ENCODE measurements at regions not wholly inside any gene's neighbourhood (a gene's known extent, or its start where the extent isn't known, plus 50 kb on each side); places are given as distances from the start of the nearest gene placed in this dataset.

- no peak for DNase-seq (ENCODE audit: low read depth, low spot score)
- ChIA-PET POLR2A (interaction anchor here (0.6 kb wide), 1 partner anchor 240 kb away, joined by 6 read pairs; no protein-coding TSS in a partner anchor), CTCF (no interaction called here)
- intact Hi-C loops (cut with micrococcal nuclease; ENCODE audit: unreplicated experiment) = no loop called here
- BruUV-seq (replicated peaks) = no TSS peak
- Histone ChIP-seq H3K4me3 (ENCODE audit: low read depth in 2 of 2, low read length in 2 of 2) (no peak overlapping the region), H3K27me3 (ENCODE audit: control insufficient read depth, insufficient read depth, low read length) (no peaks in the 10 kb centered on the region), H3K36me3 (ENCODE audit: control insufficient read depth, insufficient read depth, low read length) (no peaks in the 10 kb centered on the region), H3K27ac (ENCODE audit: low read length) (no peak overlapping the region), H3K9me3 (ENCODE audit: control insufficient read depth, insufficient read depth, low read depth, low read length) (no peaks in the 10 kb centered on the region), H3K4me1 (ENCODE audit: control insufficient read depth, insufficient read depth, low read length) (no peaks in the 10 kb centered on the region)
- TF ChIP-seq TCF7L2 (IDR thresholded peaks at IDR 0.05; ENCODE audit: low read depth, low read length) = no peak
- ATAC-seq = no peak
- in situ Hi-C loops (cut with HindIII; ENCODE audit: low pct_unique_long_range_greater_than_20kb, low sequenced_read_pairs) = no loop called here
Observed at GRCh38 chr5:156134216-156134615, 192.7 kb upstream of the SGCD start.

DNA sequence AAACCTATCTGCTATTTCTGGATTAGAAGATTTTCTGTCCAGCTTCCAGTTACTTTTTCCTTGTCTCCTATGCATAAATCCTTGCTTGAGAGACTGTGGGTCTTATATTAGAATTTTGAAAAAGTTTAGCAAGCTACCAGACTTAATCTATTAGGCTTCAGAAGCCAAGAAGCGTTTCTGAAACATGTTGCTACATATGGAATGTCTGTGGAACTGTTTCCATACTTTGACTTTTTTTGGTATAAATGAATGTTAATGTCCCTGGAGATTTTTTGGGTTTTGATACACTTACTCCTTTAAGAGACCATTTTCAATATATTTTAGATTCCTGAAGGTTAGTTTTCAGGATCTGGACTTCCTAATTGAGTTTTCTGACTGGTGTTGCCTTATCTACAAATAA is 191.4 kb upstream of the SGCD start:
- no peak for ATAC-seq
- Histone ChIP-seq H3K27ac (ENCODE audit: low read length) (no peak overlapping the region), H3K9me3 (ENCODE audit: control insufficient read depth, insufficient read depth, low read depth, low read length) (no peaks in the 10 kb centered on the region), H3K27me3 (ENCODE audit: control insufficient read depth, insufficient read depth, low read length) (no peaks in the 10 kb centered on the region), H3K4me3 (ENCODE audit: low read depth in 2 of 2, low read length in 2 of 2) (no peak overlapping the region), H3K36me3 (ENCODE audit: control insufficient read depth, insufficient read depth, low read length) (no peaks in the 10 kb centered on the region), H3K4me1 (ENCODE audit: control insufficient read depth, insufficient read depth, low read length) (no peaks in the 10 kb centered on the region)
- BruUV-seq (replicated peaks) = no TSS peak
- ChIA-PET CTCF (no interaction called here), POLR2A (no interaction called here)
- no peak for DNase-seq (ENCODE audit: low read depth, low spot score)
- intact Hi-C loops (cut with micrococcal nuclease; ENCODE audit: unreplicated experiment) (no loop called here), in situ Hi-C loops (cut with HindIII; ENCODE audit: low pct_unique_long_range_greater_than_20kb, low sequenced_read_pairs) (no loop called here)
- TF ChIP-seq SIN3A (IDR thresholded peaks at IDR 0.05; ENCODE audit: borderline replicate concordance, insufficient read depth, low read depth, low read length) (no peak), CTCF (IDR thresholded peaks at IDR 0.05) (no peak), POLR2AphosphoS5 (IDR thresholded peaks at IDR 0.05; ENCODE audit: low read depth, low read length) (no peak), TCF7L2 (IDR thresholded peaks at IDR 0.05; ENCODE audit: low read depth, low read length) (no peak)
- TF ChIP-seq, protein P1, sequence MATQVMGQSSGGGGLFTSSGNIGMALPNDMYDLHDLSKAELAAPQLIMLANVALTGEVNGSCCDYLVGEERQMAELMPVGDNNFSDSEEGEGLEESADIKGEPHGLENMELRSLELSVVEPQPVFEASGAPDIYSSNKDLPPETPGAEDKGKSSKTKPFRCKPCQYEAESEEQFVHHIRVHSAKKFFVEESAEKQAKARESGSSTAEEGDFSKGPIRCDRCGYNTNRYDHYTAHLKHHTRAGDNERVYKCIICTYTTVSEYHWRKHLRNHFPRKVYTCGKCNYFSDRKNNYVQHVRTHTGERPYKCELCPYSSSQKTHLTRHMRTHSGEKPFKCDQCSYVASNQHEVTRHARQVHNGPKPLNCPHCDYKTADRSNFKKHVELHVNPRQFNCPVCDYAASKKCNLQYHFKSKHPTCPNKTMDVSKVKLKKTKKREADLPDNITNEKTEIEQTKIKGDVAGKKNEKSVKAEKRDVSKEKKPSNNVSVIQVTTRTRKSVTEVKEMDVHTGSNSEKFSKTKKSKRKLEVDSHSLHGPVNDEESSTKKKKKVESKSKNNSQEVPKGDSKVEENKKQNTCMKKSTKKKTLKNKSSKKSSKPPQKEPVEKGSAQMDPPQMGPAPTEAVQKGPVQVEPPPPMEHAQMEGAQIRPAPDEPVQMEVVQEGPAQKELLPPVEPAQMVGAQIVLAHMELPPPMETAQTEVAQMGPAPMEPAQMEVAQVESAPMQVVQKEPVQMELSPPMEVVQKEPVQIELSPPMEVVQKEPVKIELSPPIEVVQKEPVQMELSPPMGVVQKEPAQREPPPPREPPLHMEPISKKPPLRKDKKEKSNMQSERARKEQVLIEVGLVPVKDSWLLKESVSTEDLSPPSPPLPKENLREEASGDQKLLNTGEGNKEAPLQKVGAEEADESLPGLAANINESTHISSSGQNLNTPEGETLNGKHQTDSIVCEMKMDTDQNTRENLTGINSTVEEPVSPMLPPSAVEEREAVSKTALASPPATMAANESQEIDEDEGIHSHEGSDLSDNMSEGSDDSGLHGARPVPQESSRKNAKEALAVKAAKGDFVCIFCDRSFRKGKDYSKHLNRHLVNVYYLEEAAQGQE (IDR thresholded peaks at IDR 0.05; ENCODE audit: insufficient read depth in 1 of 2, low read depth in 2 of 2, low read length in 1 of 2) = no peak

DNA sequence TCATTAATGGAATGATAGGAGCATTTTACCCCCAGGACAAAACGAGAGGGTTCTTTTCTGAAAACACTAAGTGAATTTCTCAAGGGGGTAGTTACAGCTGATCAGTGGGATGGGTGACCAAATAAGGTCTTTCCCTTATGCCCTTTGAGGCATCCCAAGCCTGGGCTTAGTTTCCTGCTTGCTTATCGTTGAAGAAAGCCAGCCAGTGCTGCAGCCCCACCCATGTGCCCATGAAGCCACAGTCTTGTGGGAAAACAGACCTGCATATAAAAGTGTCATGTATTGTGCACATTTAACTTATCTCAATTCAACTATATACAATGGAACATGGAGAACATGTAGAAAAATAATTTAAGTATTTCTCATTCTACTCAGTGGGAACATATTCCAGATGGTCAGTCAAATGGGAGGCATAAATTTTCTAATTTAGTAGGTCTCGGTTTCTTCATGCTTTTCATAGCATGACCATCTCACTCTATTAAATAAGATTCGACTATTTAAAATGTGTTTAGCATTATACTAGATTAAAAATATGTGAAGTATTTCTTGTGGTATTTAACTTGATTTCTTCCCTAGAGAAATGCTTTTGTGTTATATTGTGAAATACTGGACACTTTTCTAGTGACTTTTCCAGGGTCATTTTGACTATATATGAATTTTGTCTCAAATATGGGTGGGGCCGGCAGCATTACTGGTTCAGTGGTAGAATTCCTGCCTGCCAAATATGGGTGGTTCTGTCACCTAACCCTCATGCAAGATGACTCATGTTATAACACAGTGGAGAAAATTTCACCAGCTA is 189.7 kb upstream of the SGCD start:
- H3K4me3 ChIP-seq (ENCODE audit: low read depth in 2 of 2, low read length in 2 of 2) = no peak overlapping the region

More for the DNA sequence above, 189.7 kb upstream of the SGCD start:
- CTCF ChIA-PET = no interaction called here
- no peak for DNase-seq (ENCODE audit: low read depth, low spot score)
- intact Hi-C loops (cut with micrococcal nuclease; ENCODE audit: unreplicated experiment) = no loop called here
- TF ChIP-seq POLR2AphosphoS5 (IDR thresholded peaks at IDR 0.05; ENCODE audit: low read depth, low read length) (no peak), TCF7L2 (IDR thresholded peaks at IDR 0.05; ENCODE audit: low read depth, low read length) (no peak), SIN3A (IDR thresholded peaks at IDR 0.05; ENCODE audit: borderline replicate concordance, insufficient read depth, low read depth, low read length) (no peak), CTCF (IDR thresholded peaks at IDR 0.05) (no peak)
- TF ChIP-seq, protein P1 (IDR thresholded peaks at IDR 0.05; ENCODE audit: insufficient read depth in 1 of 2, low read depth in 2 of 2, low read length in 1 of 2) = no peak
- H3K4me1 ChIP-seq (ENCODE audit: control insufficient read depth, insufficient read depth, low read length) = no peaks in the 10 kb centered on the region
- POLR2A ChIA-PET = no interaction called here
- no peak overlapping the region for H3K27ac ChIP-seq (ENCODE audit: low read length)
- no peaks in the 10 kb centered on the region for H3K9me3 ChIP-seq (ENCODE audit: control insufficient read depth, insufficient read depth, low read depth, low read length)
- no peaks in the 10 kb centered on the region for H3K36me3 ChIP-seq (ENCODE audit: control insufficient read depth, insufficient read depth, low read length)
- in situ Hi-C loops (cut with HindIII; ENCODE audit: low pct_unique_long_range_greater_than_20kb, low sequenced_read_pairs) = no loop called here
- no TSS peak for BruUV-seq (replicated peaks)
- H3K27me3 ChIP-seq (ENCODE audit: control insufficient read depth, insufficient read depth, low read length) = no peaks in the 10 kb centered on the region
- no peak for ATAC-seq
